B cell (primary cell): ENCODE measurements at regions not wholly inside any gene's neighbourhood (a gene's known extent, or its start where the extent isn't known, plus 50 kb on each side); places are given as distances from the start of the nearest gene placed in this dataset.
A peak's percentile ranks its signal among the peaks of the same experiment; 100 is the strongest.
"Not testable (repeated sequence)": the region's sequence is repeated elsewhere in the genome, so short reads cannot be mapped to it uniquely, and the experiment has no call there.

Experiments used
- ATAC-seq: fragments of 200-7000 bp; cut with Tn5 transposase; one replicate; pipeline ENCODE4 v1.10.0; 2021; ENCODE audit warnings: low read depth, mild to moderate bottlenecking, moderate number of reproducible peaks, moderate library complexity
- CTCF ChIA-PET: fragments of 350-600 bp; sonication (Branson Sonifier 250); formaldehyde crosslinking; loops from one replicate; lab custom pipeline; 2021; ENCODE audit warnings: antibody characterized with exemption, inconsistent platforms; lab: Charles Lee
- POLR2A ChIA-PET: fragments of 350-600 bp; sonication (Branson Sonifier 250); formaldehyde crosslinking; loops from one replicate; lab custom pipeline; 2021; ENCODE audit warnings: antibody characterized with exemption; lab: Charles Lee
- DNase-seq: peaks from one replicate; pipeline ENCODE4 v3.0.0; 2013
- H2AFZ ChIP-seq: 2 replicates; pipeline ENCODE4 v1.6.1; 2012; ENCODE audit warnings: mild to moderate bottlenecking, low read depth, low read length; ENCODE audit not compliant: insufficient read depth, poor library complexity, severe bottlenecking
- H3K27ac ChIP-seq, 2 donors: 1 replicate in 1 of 2; 2 replicates in 1 of 2; pipeline ENCODE4 v1.5.1; 2012 to 2013; ENCODE audit warnings: low read length in 2 of 2, mild to moderate bottlenecking in 2 of 2, moderate library complexity in 1 of 2
- H3K27me3 ChIP-seq, 4 experiments: fragments of 200-600 bp in 1 of 4; sonication (generic) in 1 of 4; replicated peaks in 1 of 4; 1 replicate in 2 of 4; 2 replicates in 2 of 4; pipeline versions ENCODE4 v1.6.1 to v1.7.0; 2013 to 2016; ENCODE audit warnings: low read length in 3 of 4, mild to moderate bottlenecking in 2 of 4, mixed read lengths in 1 of 4, moderate library complexity in 1 of 4; ENCODE audit not compliant: insufficient read depth in 4 of 4, control insufficient read depth in 3 of 4; ENCODE audit errors: control extremely low read depth in 1 of 4
- H3K36me3 ChIP-seq, 2 experiments: replicated peaks in 1 of 2; 1 replicate in 1 of 2; 2 replicates in 1 of 2; pipeline versions ENCODE4 v1.6.1 to v1.7.1; 2013; ENCODE audit warnings: low read length in 1 of 2; ENCODE audit not compliant: insufficient read depth in 2 of 2, control insufficient read depth in 1 of 2; ENCODE audit errors: control extremely low read depth in 1 of 2, extremely low read depth in 1 of 2
- H3K4me1 ChIP-seq, 2 donors: fragments of 200-600 bp in 1 of 2; sonication (generic) in 1 of 2; 1 replicate in 1 of 2; 2 replicates in 1 of 2; pipeline versions ENCODE4 v1.5.1 to v1.6.1; 2013 to 2017; ENCODE audit warnings: low read length in 2 of 2; ENCODE audit not compliant: control insufficient read depth in 2 of 2, insufficient read depth in 2 of 2
- H3K4me2 ChIP-seq: replicated peaks from 2 replicates; pipeline ENCODE3; 2012; ENCODE audit warnings: mild to moderate bottlenecking, low read depth, low read length; ENCODE audit not compliant: poor library complexity, severe bottlenecking
- H3K4me3 ChIP-seq, 5 experiments: fragments of 200-600 bp in 1 of 5; sonication (generic) in 1 of 5; 1 replicate in 3 of 5; 2 replicates in 2 of 5; pipeline versions ENCODE4 v1.5.1 to v1.7.0; 2011 to 2016; ENCODE audit warnings: low read length in 4 of 5, mild to moderate bottlenecking in 4 of 5, low read depth in 2 of 5, control low read depth in 1 of 5, moderate library complexity in 1 of 5; ENCODE audit not compliant: insufficient read depth in 1 of 5; ENCODE audit errors: control extremely low read depth in 1 of 5, extremely low read depth in 1 of 5
- H3K79me2 ChIP-seq: fragments of 200-600 bp; sonication (generic); one replicate; pipeline ENCODE4 v1.6.0; 2016; ENCODE audit warnings: low read length; ENCODE audit not compliant: control insufficient read depth, insufficient read depth
- H3K9ac ChIP-seq: fragments of 200-600 bp; sonication (generic); 2 replicates; pipeline ENCODE4 v1.6.1; 2017; ENCODE audit warnings: mild to moderate bottlenecking, low read length, moderate library complexity
- H3K9me3 ChIP-seq, 3 donors: one replicate each; pipeline versions ENCODE4 v1.6.1 to v1.7.1; 2013; ENCODE audit warnings: low read length in 2 of 3; ENCODE audit not compliant: control insufficient read depth in 2 of 3, insufficient read depth in 1 of 3; ENCODE audit errors: control extremely low read depth in 1 of 3
- H4K20me1 ChIP-seq: 2 replicates; pipeline ENCODE4 v1.6.0; 2012; ENCODE audit warnings: mild to moderate bottlenecking, low read length; ENCODE audit not compliant: insufficient read depth, control insufficient read depth, poor library complexity, severe bottlenecking
- H3K27ac Mint-ChIP-seq: one replicate; pipeline ENCODE4 v1.8.0; 2021; ENCODE audit warnings: mixed read lengths
- H3K27me3 Mint-ChIP-seq: one replicate; pipeline ENCODE4 v1.8.0; 2021; ENCODE audit warnings: mixed read lengths
- H3K4me1 Mint-ChIP-seq: one replicate; pipeline ENCODE4 v1.8.0; 2021; ENCODE audit warnings: mixed read lengths
- H3K4me3 Mint-ChIP-seq: one replicate; pipeline ENCODE4 v1.8.0; 2021; ENCODE audit warnings: mixed read lengths
- H3K9me3 Mint-ChIP-seq: one replicate; pipeline ENCODE4 v1.8.0; 2022; ENCODE audit warnings: mixed read lengths; ENCODE audit not compliant: insufficient read depth
- CTCF ChIP-seq: fragments of 200-600 bp; IDR thresholded peaks from one replicate; pipeline ENCODE4 v1.8.0; 2022; ENCODE audit warnings: antibody characterized with exemption, mild to moderate bottlenecking
- EZH2 ChIP-seq: IDR thresholded peaks from 2 replicates; pipeline ENCODE4 v1.6.1; 2012; ENCODE audit warnings: borderline replicate concordance, low read depth, mild to moderate bottlenecking, moderate library complexity, low read length; ENCODE audit not compliant: insufficient read depth, poor library complexity, severe bottlenecking
- WGBS: methylation state at CpG from one replicate; pipeline ENCODE4 v1.1.5; 2013; ENCODE audit warnings: missing lambda C conversion rate; ENCODE audit not compliant: insufficient coverage; 5-methylcytosine and 5-hydroxymethylcytosine counted together
- intact Hi-C: fragments of 100-400 bp; cut with micrococcal nuclease; formaldehyde crosslinking; loops from one replicate; pipeline ENCODE4 v1.10.0; 2022

- POLR2A ChIA-PET, result no interaction called here
- H3K79me2 ChIP-seq, result no peaks in the 10 kb centered on the region
- intact Hi-C loops, result no loop called here
- no peak overlapping the region for H3K4me3 Mint-ChIP-seq
- CTCF ChIA-PET, result interaction anchor here (0.6 to 0.7 kb wide), 3 partner anchors 44 to 1343 kb away, joined by 3 to 4 read pairs (median 3); no protein-coding TSS in a partner anchor
- peak overlapping the region; percentile 8 for H3K4me2 ChIP-seq
- TF ChIP-seq CTCF, result no peak
- TF ChIP-seq EZH2, result no peak
- H3K4me1 ChIP-seq, result peaks cover 27 to 29% of the 10 kb centered on the region in 2 donors
- H3K27ac ChIP-seq, result no peak overlapping the region
- no peaks in the 10 kb centered on the region for H3K9me3 Mint-ChIP-seq
- no peak overlapping the region for H3K27ac Mint-ChIP-seq
- no peak for ATAC-seq
- H3K27me3 Mint-ChIP-seq, result peaks cover 57% of the 10 kb centered on the region
- H4K20me1 ChIP-seq, result no peaks in the 10 kb centered on the region
- H3K4me3 ChIP-seq, result no peak overlapping the region
- H2AFZ ChIP-seq, result no peak overlapping the region
- peaks cover 0 to 8% (median 0%) of the 10 kb centered on the region in 3 donors for H3K9me3 ChIP-seq
- H3K4me1 Mint-ChIP-seq, result peaks cover 24% of the 10 kb centered on the region
- H3K36me3 ChIP-seq, result no peaks in the 10 kb centered on the region
- DNase-seq, result no peak
- H3K9ac ChIP-seq, result no peak overlapping the region
- H3K27me3 ChIP-seq, result peaks cover 0 to 47% (median 14%) of the 10 kb centered on the region in 4 experiments
- WGBS, result no CpG with 5 or more reads among the region's 4 CpGs
Measured at GRCh38 chr2:8442833-8443486, 238.9 kb upstream of the ID2 start.

- Histone ChIP-seq H2AFZ (no peak overlapping the region), H3K27ac (no peak overlapping the region), H4K20me1 (no peaks in the 10 kb centered on the region), H3K4me3 (no peak overlapping the region), H3K79me2 (no peaks in the 10 kb centered on the region), H3K4me2 (no peak overlapping the region), H3K4me1 (peaks cover 20 to 22% of the 10 kb centered on the region in 2 donors), H3K27me3 (peaks cover 0 to 37% (median 21%) of the 10 kb centered on the region in 4 experiments), H3K36me3 (no peaks in the 10 kb centered on the region), H3K9ac (no peak overlapping the region), H3K9me3 (no peaks in the 10 kb centered on the region)
- peaks cover 65% of the 10 kb centered on the region for H3K27me3 Mint-ChIP-seq
- H3K4me3 Mint-ChIP-seq, result no peak overlapping the region
- H3K9me3 Mint-ChIP-seq, result no peaks in the 10 kb centered on the region
- DNase-seq (no peak), ATAC-seq (no peak)
- WGBS, result 50% methylated on average over 2 of the region's 4 CpGs
- peaks cover 19% of the 10 kb centered on the region for H3K4me1 Mint-ChIP-seq
- CTCF ChIA-PET, result no interaction called here
- intact Hi-C loops, result no loop called here
- POLR2A ChIA-PET, result no interaction called here
- no peak overlapping the region for H3K27ac Mint-ChIP-seq
- TF ChIP-seq EZH2 (no peak), CTCF (no peak)
Measured at GRCh38 chr2:8445580-8445979, 236.3 kb upstream of the ID2 start.

GRCh38 chr2:8446751-8447150 lies 235.1 kb upstream of the ID2 start:
- POLR2A ChIA-PET, H4K20me1 ChIP-seq, H3K9me3 ChIP-seq, DNase-seq, H3K4me3 ChIP-seq, H2AFZ ChIP-seq, intact Hi-C loops, H3K36me3 ChIP-seq, H3K9ac ChIP-seq, ATAC-seq, H3K79me2 ChIP-seq, H3K4me3 Mint-ChIP-seq, H3K9me3 Mint-ChIP-seq, H3K27ac ChIP-seq, H3K4me2 ChIP-seq, H3K27ac Mint-ChIP-seq, CTCF ChIA-PET: not testable (repeated sequence)
- 100% methylated on average over 3 of the region's 3 CpGs for WGBS
- Mint-ChIP-seq H3K4me1 (peaks cover 13% of the 10 kb centered on the region), H3K27me3 (peaks cover 70% of the 10 kb centered on the region)
- H3K27me3 ChIP-seq, result peaks cover 0 to 32% (median 23%) of the 10 kb centered on the region in 4 experiments
- peaks cover 14 to 16% of the 10 kb centered on the region in 2 donors for H3K4me1 ChIP-seq
